T-helper 17 cell (primary cell): ENCODE measurements at regions not wholly inside any gene's neighbourhood (a gene's known extent, or its start where the extent isn't known, plus 50 kb on each side); places are given as distances from the start of the nearest gene placed in this dataset.
A peak's percentile ranks its signal among the peaks of the same experiment; 100 is the strongest.
"Not testable (repeated sequence)": the region's sequence is repeated elsewhere in the genome, so short reads cannot be mapped to it uniquely, and the experiment has no call there.

Source experiments
- ATAC-seq: fragments of 150-1000 bp; cut with Tn5 transposase; 2 replicates; pipeline ENCODE4 v1.10.0; 2021; ENCODE audit warnings: mild to moderate bottlenecking, moderate library complexity
- DNase-seq, 3 donors: peaks; one replicate each; pipeline versions ENCODE4 v3.0.0 to v3.0.0-alpha.2; 2020 to 2021
- H3K9me3 ChIP-seq: one replicate; pipeline ENCODE4 v1.7.0; 2013; ENCODE audit warnings: low read length, mild to moderate bottlenecking; ENCODE audit not compliant: control insufficient read depth, poor library complexity, severe bottlenecking
- H3K27ac Mint-ChIP-seq: one replicate; pipeline ENCODE4 v1.8.0; 2022; ENCODE audit warnings: mild to moderate bottlenecking, moderate library complexity, mixed read lengths
- H3K27me3 Mint-ChIP-seq: one replicate; pipeline ENCODE4 v1.8.0; 2022; ENCODE audit warnings: mixed read lengths
- H3K36me3 Mint-ChIP-seq: one replicate; pipeline ENCODE4 v1.8.0; 2022; ENCODE audit warnings: low read depth, mixed read lengths
- H3K4me1 Mint-ChIP-seq: one replicate; pipeline ENCODE4 v1.8.0; 2022; ENCODE audit warnings: mild to moderate bottlenecking, mixed read lengths
- H3K4me3 Mint-ChIP-seq: one replicate; pipeline ENCODE4 v1.8.0; 2022; ENCODE audit warnings: mild to moderate bottlenecking, moderate library complexity, mixed read lengths

GRCh38 chr21:38622081-38622826, 124.0 kb upstream of the ERG start:
- DNase-seq (no peak), ATAC-seq (no peak)
- Mint-ChIP-seq H3K4me3 (no peak overlapping the region), H3K36me3 (no peaks in the 10 kb centered on the region), H3K4me1 (no peaks in the 10 kb centered on the region), H3K27me3 (peaks cover 7% of the 10 kb centered on the region), H3K27ac (no peak overlapping the region)
- H3K9me3 ChIP-seq, result no peaks in the 10 kb centered on the region

- peaks cover 1% of the 10 kb centered on the region for H3K27me3 Mint-ChIP-seq
- DNase-seq, result no peak
- ATAC-seq, result no peak
- no peak overlapping the region for H3K4me3 Mint-ChIP-seq
- H3K4me1 Mint-ChIP-seq, result no peaks in the 10 kb centered on the region
- H3K9me3 ChIP-seq, result no peaks in the 10 kb centered on the region
- no peak overlapping the region for H3K27ac Mint-ChIP-seq
- no peaks in the 10 kb centered on the region for H3K36me3 Mint-ChIP-seq
Measured at GRCh38 chr21:38622827-38623209, 124.5 kb upstream of the ERG start.

DNA sequence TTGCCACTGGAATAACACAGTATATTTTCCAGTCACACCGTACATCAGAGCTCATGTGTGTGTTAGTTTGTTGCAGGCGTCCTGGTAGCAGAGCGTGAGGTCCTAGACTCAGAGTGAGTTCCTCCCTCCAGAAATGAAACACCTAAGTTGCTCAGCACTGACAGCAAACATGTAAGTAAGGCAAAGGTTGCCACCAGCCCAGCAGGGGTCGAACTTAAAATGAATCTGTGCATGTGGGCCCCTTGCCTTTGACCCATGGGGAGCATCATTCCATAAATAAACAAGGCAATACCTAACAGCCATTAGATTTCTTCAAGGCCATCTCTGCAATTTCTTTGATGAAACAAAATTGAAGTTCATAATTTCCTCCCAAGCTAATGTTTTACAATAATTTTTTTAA, 125.3 kb upstream of the ERG start:
- ATAC-seq, result no peak
- H3K4me3 Mint-ChIP-seq, result no peak overlapping the region

GRCh38 chr21:38625000-38625399, 126.7 kb upstream of the ERG start:
- H3K27ac Mint-ChIP-seq, result no peak overlapping the region
- H3K36me3 Mint-ChIP-seq, result no peaks in the 10 kb centered on the region
- H3K4me3 Mint-ChIP-seq, result no peak overlapping the region
- H3K27me3 Mint-ChIP-seq, result no peaks in the 10 kb centered on the region
- ATAC-seq (no peak), DNase-seq (no peak)
- H3K9me3 ChIP-seq, result no peaks in the 10 kb centered on the region
- H3K4me1 Mint-ChIP-seq, result no peaks in the 10 kb centered on the region

More for the DNA sequence above, 125.3 kb upstream of the ERG start:
- Mint-ChIP-seq H3K27ac (no peak overlapping the region), H3K27me3 (no peaks in the 10 kb centered on the region), H3K4me1 (no peaks in the 10 kb centered on the region), H3K36me3 (no peaks in the 10 kb centered on the region)
- no peak for DNase-seq
- no peaks in the 10 kb centered on the region for H3K9me3 ChIP-seq

GRCh38 chr21:38626306-38626705, 128.0 kb upstream of the ERG start:
- no peaks in the 10 kb centered on the region for H3K9me3 ChIP-seq
- no peak for ATAC-seq

DNA sequence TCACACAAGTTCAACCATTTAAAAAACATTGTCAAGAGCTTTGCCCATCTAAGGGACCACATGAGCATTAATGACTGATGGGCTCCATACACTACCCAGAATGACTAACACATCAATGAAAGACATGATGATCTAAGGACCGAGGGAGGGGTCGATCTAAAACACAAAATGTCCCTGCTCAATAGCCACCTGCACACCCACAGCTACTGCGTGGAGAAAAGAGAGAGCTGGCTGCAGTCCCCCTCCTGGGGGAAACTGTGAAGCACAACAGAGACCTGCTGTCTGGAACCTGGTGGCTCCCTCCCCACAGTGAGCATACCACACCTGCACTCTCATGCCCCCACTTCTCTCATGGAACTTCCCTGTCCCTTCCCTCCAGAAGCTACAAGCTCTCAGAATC, 130.1 kb upstream of the ERG start:
- Mint-ChIP-seq H3K27ac (no peak overlapping the region), H3K4me1 (no peaks in the 10 kb centered on the region), H3K36me3 (no peaks in the 10 kb centered on the region), H3K4me3 (no peak overlapping the region), H3K27me3 (no peaks in the 10 kb centered on the region)
- H3K9me3 ChIP-seq, result no peaks in the 10 kb centered on the region
- DNase-seq (no peak), ATAC-seq (no peak)

More at GRCh38 chr21:38626306-38626705, 128.0 kb upstream of the ERG start:
- no peaks in the 10 kb centered on the region for H3K27me3 Mint-ChIP-seq
- H3K4me1 Mint-ChIP-seq, result no peaks in the 10 kb centered on the region
- no peak overlapping the region for H3K4me3 Mint-ChIP-seq
- no peak overlapping the region for H3K27ac Mint-ChIP-seq
- no peaks in the 10 kb centered on the region for H3K36me3 Mint-ChIP-seq
- no peak for DNase-seq

- DNase-seq (no peak), ATAC-seq (no peak)
- Mint-ChIP-seq H3K4me3 (no peak overlapping the region), H3K4me1 (no peaks in the 10 kb centered on the region), H3K27me3 (no peaks in the 10 kb centered on the region), H3K27ac (no peak overlapping the region), H3K36me3 (no peaks in the 10 kb centered on the region)
- H3K9me3 ChIP-seq, result no peaks in the 10 kb centered on the region
Measured at GRCh38 chr21:38631206-38631605, 132.9 kb upstream of the ERG start.

DNA sequence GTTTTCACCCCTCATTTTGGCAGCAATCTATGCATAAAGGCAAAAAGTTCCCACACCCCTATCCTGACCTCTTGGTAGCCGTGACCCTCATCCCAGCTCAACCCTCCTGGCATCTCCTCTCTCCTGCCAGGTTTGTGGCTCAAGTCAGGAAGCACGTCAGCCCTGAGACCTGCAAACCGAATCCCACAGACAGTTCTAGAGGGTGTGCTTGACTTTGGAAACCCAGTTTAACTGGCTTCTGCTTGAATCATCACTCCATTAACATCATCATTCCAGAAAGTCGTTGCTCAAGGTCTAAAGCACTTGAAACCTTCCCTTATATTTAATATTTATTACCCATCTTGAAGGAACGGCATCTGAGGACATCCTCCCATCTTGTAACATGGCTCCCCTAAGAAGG, 133.4 kb upstream of the ERG start:
- H3K27me3 Mint-ChIP-seq, result no peaks in the 10 kb centered on the region
- no peaks in the 10 kb centered on the region for H3K9me3 ChIP-seq
- no peak overlapping the region for H3K27ac Mint-ChIP-seq
- no peak for DNase-seq
- no peak overlapping the region for H3K4me3 Mint-ChIP-seq
- H3K36me3 Mint-ChIP-seq, result no peaks in the 10 kb centered on the region
- no peaks in the 10 kb centered on the region for H3K4me1 Mint-ChIP-seq
- ATAC-seq, result no peak

DNA sequence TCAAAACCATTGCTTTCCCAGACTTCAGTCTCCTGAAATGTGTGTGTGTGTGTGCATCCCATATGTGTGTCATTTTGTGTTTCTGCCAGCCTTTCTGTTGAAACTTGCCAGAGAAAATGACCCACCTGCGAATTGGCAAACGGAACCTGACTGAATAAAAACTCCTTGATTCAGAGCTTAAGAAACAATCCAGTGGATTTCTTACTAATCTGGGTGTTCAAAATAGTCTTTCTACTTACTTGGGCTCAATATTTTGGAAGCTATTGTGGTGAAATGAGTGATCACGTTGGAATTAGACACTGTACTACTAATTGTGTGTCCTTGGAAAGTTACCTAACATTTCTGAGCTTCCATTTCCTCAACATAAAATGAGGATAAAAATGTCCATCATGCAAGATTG, 138.9 kb upstream of the ERG start:
- DNase-seq (no peak), ATAC-seq (no peak)
- Mint-ChIP-seq H3K4me1 (no peaks in the 10 kb centered on the region), H3K27ac (no peak overlapping the region), H3K4me3 (no peak overlapping the region), H3K27me3 (peaks cover 6% of the 10 kb centered on the region), H3K36me3 (no peaks in the 10 kb centered on the region)
- no peaks in the 10 kb centered on the region for H3K9me3 ChIP-seq

DNA sequence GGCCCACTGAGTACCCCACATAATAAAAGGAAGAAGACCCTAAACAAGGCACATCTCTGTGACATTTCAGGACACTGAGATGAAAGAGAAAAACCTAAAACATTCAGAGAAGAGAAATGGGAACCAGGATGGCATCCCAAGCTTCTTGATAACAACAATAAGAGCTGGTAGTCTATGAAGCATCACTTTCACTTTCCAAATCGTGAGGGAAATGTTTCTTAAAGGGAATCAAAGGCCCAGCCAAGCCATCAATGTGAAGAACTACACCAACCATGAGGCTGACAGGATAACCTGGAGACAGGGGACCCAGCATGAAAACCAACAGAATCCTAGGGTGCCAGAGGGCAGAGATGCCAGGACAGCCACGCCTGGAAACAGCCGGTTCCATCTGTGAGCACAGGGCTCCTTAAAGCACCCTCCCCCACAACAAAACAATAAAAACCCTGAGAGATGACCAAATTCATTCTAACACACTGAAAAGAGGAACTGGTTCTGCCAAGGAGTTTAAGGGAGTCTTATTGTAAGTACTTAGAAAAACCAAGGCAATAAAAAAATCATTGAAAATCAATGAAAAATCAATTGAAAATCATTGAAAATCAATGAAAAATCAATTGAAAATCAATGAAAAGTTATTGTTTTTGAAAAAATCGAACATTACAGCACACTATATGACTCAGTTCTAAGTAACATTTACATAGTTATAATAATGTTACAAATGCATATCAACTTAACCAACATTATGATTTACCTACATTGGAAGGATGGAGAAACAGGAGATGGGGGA, 141.5 kb upstream of the ERG start:
- H3K9me3 ChIP-seq, result no peaks in the 10 kb centered on the region
- H3K27ac Mint-ChIP-seq, result no peak overlapping the region
- ATAC-seq, result no peak
- no peak for DNase-seq
- no peaks in the 10 kb centered on the region for H3K36me3 Mint-ChIP-seq
- H3K4me1 Mint-ChIP-seq, result no peaks in the 10 kb centered on the region
- peak overlapping the region; percentile 37 for H3K4me3 Mint-ChIP-seq
- peaks cover 21% of the 10 kb centered on the region for H3K27me3 Mint-ChIP-seq

GRCh38 chr21:38640355-38640742, 142.1 kb upstream of the ERG start:
- H3K9me3 ChIP-seq, ATAC-seq, DNase-seq, H3K4me3 Mint-ChIP-seq, H3K4me1 Mint-ChIP-seq, H3K36me3 Mint-ChIP-seq, H3K27ac Mint-ChIP-seq: not testable (repeated sequence)
- peaks cover 23% of the 10 kb centered on the region for H3K27me3 Mint-ChIP-seq

GRCh38 chr21:38643404-38644023, 145.2 kb upstream of the ERG start:
- Mint-ChIP-seq H3K4me3 (no peak overlapping the region), H3K36me3 (no peaks in the 10 kb centered on the region), H3K27me3 (peaks cover 46% of the 10 kb centered on the region), H3K4me1 (peaks cover 4% of the 10 kb centered on the region), H3K27ac (no peak overlapping the region)
- ATAC-seq (no peak), DNase-seq (no peak)
- no peaks in the 10 kb centered on the region for H3K9me3 ChIP-seq

DNA sequence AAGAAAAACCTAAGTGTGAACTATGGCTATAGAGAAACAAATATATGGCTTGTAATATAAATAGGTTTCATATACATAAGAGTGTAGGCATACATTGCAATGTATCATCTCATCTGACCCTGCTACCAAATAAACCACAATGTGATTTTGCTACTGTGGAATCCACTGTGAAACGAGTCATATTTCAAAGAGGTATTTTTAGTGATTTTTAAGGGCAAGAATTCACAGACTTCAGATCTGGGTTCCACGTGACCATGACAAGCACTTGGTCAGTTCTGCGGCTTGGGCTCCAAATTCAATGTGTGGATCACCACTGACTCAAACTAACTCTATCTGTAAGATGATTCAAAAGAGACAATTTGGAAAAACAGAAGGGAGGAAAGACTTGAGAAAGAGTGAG, 147.0 kb upstream of the ERG start:
- Mint-ChIP-seq H3K36me3 (no peaks in the 10 kb centered on the region), H3K4me3 (no peak overlapping the region), H3K4me1 (peaks cover 4% of the 10 kb centered on the region), H3K27me3 (peaks cover 55% of the 10 kb centered on the region), H3K27ac (no peak overlapping the region)
- no peaks in the 10 kb centered on the region for H3K9me3 ChIP-seq
- DNase-seq, result no peak
- no peak for ATAC-seq
